ENCODE measurements at regions not wholly inside any gene's neighbourhood (a gene's known extent, or its start where the extent isn't known, plus 50 kb on each side); places are given as distances from the start of the nearest gene placed in this dataset.

- no peak for DNase-seq
- Histone ChIP-seq H3K27me3 (ENCODE audit: low read depth) (peaks cover 72% of the 10 kb centered on the region), H3K4me3 (no peak overlapping the region), H3K4me1 (no peaks in the 10 kb centered on the region), H3K36me3 (no peaks in the 10 kb centered on the region), H3K9me3 (replicated peaks) (peaks cover 8% of the 10 kb centered on the region), H3K27ac (replicated peaks) (no peak overlapping the region)
- TF ChIP-seq CTCF (IDR thresholded peaks at IDR 0.05; ENCODE audit: borderline replicate concordance): no peak
- intact Hi-C loops (cut with micrococcal nuclease): no loop called here
Observed at GRCh38 chr14:101186544-101186943, 283.0 kb upstream of the RTL1 start.

- no peak for TF ChIP-seq CTCF (IDR thresholded peaks at IDR 0.05; ENCODE audit: borderline replicate concordance)
- peaks cover 5% of the 10 kb centered on the region for H3K9me3 ChIP-seq (replicated peaks)
- no peak for DNase-seq
- H3K36me3 ChIP-seq: no peaks in the 10 kb centered on the region
- H3K27ac ChIP-seq (replicated peaks): no peak overlapping the region
- H3K27me3 ChIP-seq (ENCODE audit: low read depth): peaks cover 71% of the 10 kb centered on the region
- intact Hi-C loops (cut with micrococcal nuclease): no loop called here
- no peaks in the 10 kb centered on the region for H3K4me1 ChIP-seq
- no peak overlapping the region for H3K4me3 ChIP-seq
Observed at GRCh38 chr14:101186992-101187815, 283.7 kb upstream of the RTL1 start.

GRCh38 chr14:101187816-101188570 lies 284.5 kb upstream of the RTL1 start:
- Histone ChIP-seq H3K36me3 (no peaks in the 10 kb centered on the region), H3K27ac (replicated peaks) (no peak overlapping the region), H3K27me3 (ENCODE audit: low read depth) (peaks cover 71% of the 10 kb centered on the region), H3K4me3 (no peak overlapping the region), H3K9me3 (replicated peaks) (no peaks in the 10 kb centered on the region), H3K4me1 (no peaks in the 10 kb centered on the region)
- no peak for DNase-seq
- intact Hi-C loops (cut with micrococcal nuclease): no loop called here
- TF ChIP-seq CTCF (IDR thresholded peaks at IDR 0.05; ENCODE audit: borderline replicate concordance): no peak

DNA sequence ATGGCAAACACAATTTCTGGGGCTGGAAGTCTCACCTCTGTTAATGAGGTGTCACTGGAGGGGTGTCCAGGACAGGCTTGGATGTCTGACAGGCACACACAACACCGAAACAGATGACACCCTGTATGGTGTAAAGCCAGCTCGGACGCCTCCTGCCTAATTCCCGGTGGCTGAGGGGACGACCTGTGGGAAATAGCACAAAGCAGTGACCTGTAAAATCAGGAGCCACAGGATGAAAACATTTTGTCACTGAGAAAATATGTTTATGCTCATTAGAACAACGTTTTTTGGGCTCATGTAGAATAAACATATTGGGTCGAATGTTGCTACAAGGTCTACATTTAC lies 285.0 kb upstream of the RTL1 start:
- H3K27ac ChIP-seq (replicated peaks): no peak overlapping the region
- no peaks in the 10 kb centered on the region for H3K9me3 ChIP-seq (replicated peaks)
- H3K4me3 ChIP-seq: no peak overlapping the region
- H3K36me3 ChIP-seq: no peaks in the 10 kb centered on the region
- no peaks in the 10 kb centered on the region for H3K4me1 ChIP-seq
- TF ChIP-seq CTCF (IDR thresholded peaks at IDR 0.05; ENCODE audit: borderline replicate concordance): no peak
- intact Hi-C loops (cut with micrococcal nuclease): no loop called here
- no peak for DNase-seq
- peaks cover 71% of the 10 kb centered on the region for H3K27me3 ChIP-seq (ENCODE audit: low read depth)

DNA sequence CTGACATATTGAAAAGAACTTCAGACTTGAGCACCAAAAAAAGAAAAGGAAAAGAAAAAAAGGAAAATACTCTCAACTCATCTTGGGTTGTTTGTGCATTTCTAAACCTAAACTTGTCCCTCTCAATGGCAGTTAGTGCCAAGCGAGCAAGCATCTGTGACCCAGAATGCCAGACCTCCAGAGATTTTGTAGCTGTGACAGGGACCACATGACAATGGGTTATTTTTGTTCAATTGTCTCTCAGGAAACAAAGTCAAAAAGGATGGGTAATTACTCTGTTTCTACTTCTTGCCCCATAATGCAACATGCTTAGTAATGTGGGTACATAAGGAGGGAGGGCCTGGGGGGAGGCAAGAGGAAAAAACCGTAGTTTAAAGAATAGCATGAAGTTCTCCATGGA lies 285.7 kb upstream of the RTL1 start:
- no peak for DNase-seq
- no peaks in the 10 kb centered on the region for H3K36me3 ChIP-seq
- no peak for TF ChIP-seq CTCF (IDR thresholded peaks at IDR 0.05; ENCODE audit: borderline replicate concordance)
- no peak overlapping the region for H3K4me3 ChIP-seq
- H3K9me3 ChIP-seq (replicated peaks): no peaks in the 10 kb centered on the region
- intact Hi-C loops (cut with micrococcal nuclease): no loop called here
- H3K4me1 ChIP-seq: no peaks in the 10 kb centered on the region
- H3K27me3 ChIP-seq (ENCODE audit: low read depth): peaks cover 71% of the 10 kb centered on the region
- H3K27ac ChIP-seq (replicated peaks): no peak overlapping the region
